Ectodermal cell (in vitro differentiated cells): ENCODE measurements at regions not wholly inside any gene's neighbourhood (a gene's known extent, or its start where the extent isn't known, plus 50 kb on each side); places are given as distances from the start of the nearest gene placed in this dataset.

Source experiments
- H3K27ac ChIP-seq: 2 replicates; pipeline ENCODE4 v1.7.0; 2013; ENCODE audit warnings: mild to moderate bottlenecking, low read depth, low read length; ENCODE audit not compliant: insufficient read depth, poor library complexity, severe bottlenecking
- H3K27me3 ChIP-seq: 2 replicates; pipeline ENCODE4 v1.7.0; 2013; ENCODE audit warnings: mild to moderate bottlenecking, low read length; ENCODE audit not compliant: insufficient read depth, control insufficient read depth, poor library complexity, severe bottlenecking
- H3K36me3 ChIP-seq: one replicate; pipeline ENCODE4 v1.7.0; 2013; ENCODE audit warnings: low read length; ENCODE audit not compliant: control insufficient read depth, insufficient read depth
- H3K4me1 ChIP-seq: one replicate; pipeline ENCODE4 v1.7.0; 2013; ENCODE audit warnings: low read length; ENCODE audit not compliant: control insufficient read depth, insufficient read depth
- H3K4me3 ChIP-seq: 2 replicates; pipeline ENCODE4 v1.7.0; 2013; ENCODE audit warnings: low read depth, low read length, control low read depth; ENCODE audit not compliant: insufficient read depth
- H3K9me3 ChIP-seq: 2 replicates; pipeline ENCODE4 v1.7.0; 2013; ENCODE audit warnings: mild to moderate bottlenecking, low read length, moderate library complexity; ENCODE audit not compliant: control insufficient read depth
- WGBS, 2 experiments: methylation state at CpG; one replicate each; pipeline ENCODE4 v1.1.7; 2013; ENCODE audit warnings: missing lambda C conversion rate in 2 of 2; 5-methylcytosine and 5-hydroxymethylcytosine counted together

- H3K27me3 ChIP-seq: no peaks in the 10 kb centered on the region
- no peak overlapping the region for H3K27ac ChIP-seq
- H3K4me1 ChIP-seq: no peaks in the 10 kb centered on the region
- no peak overlapping the region for H3K4me3 ChIP-seq
- 91 to 96% methylated on average over 2 of the region's 2 CpGs for WGBS, 2 experiments
- no peaks in the 10 kb centered on the region for H3K9me3 ChIP-seq
- no peaks in the 10 kb centered on the region for H3K36me3 ChIP-seq
Observed at GRCh38 chr5:72628771-72629371, 121.7 kb upstream of the ZNF366 start.

DNA sequence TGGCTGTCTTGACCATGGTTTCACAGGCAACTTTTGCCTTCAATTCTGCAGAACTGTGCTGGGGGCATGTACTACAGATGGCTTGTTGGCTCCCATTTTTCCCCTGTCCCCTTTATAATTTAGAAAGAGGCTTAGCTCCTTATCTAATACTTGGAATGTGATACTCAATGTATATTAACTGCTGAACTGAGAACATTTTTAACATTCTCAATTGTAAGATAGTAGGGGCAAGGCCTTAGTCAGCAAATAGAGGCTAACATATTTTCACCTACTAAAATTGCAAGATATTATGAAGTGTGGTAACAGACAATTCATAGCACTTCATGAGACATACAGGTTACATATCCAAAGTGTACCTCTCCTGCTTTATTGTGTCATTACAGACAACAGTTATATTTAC, 118.1 kb upstream of the ZNF366 start:
- Histone ChIP-seq H3K27ac (no peak overlapping the region), H3K4me3 (no peak overlapping the region), H3K4me1 (no peaks in the 10 kb centered on the region)

DNA sequence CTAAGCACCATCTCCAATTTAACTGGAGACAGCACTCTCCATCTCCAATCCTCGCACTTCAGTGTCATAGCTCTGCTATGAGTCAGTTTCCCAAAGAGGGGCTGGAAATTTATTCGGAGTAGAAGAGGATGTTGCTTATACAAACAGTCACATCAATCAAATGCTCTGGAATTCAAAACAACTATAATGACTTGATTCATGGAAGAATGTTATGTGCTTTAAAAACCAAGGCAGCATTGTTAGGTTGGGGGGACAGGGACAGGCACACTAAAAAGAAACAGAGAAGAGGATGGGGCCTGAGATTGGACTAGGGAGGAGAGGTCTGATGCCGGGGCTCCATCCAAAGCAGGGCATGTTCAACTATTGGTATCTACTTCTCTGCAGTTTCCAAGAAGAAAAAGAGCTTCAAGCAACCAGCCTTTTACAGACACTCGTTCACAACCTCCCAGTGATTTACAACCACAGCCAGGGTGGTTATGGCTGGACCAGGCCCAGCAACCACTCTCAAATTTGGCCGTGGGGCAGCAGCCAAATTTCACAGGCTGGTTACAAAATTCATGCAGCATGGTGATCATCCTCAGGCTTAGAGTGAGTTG, 117.5 kb upstream of the ZNF366 start:
- H3K36me3 ChIP-seq: no peaks in the 10 kb centered on the region
- WGBS, 2 experiments: 82 to 91% methylated on average over 3 to 5 of the region's 5 CpGs
- no peak overlapping the region for H3K4me3 ChIP-seq
- no peak overlapping the region for H3K27ac ChIP-seq
- H3K9me3 ChIP-seq: no peaks in the 10 kb centered on the region
- H3K4me1 ChIP-seq: no peaks in the 10 kb centered on the region
- no peaks in the 10 kb centered on the region for H3K27me3 ChIP-seq

More for the DNA sequence above, 118.1 kb upstream of the ZNF366 start:
- H3K36me3 ChIP-seq: no peaks in the 10 kb centered on the region
- H3K27me3 ChIP-seq: no peaks in the 10 kb centered on the region
- H3K9me3 ChIP-seq: no peaks in the 10 kb centered on the region

DNA sequence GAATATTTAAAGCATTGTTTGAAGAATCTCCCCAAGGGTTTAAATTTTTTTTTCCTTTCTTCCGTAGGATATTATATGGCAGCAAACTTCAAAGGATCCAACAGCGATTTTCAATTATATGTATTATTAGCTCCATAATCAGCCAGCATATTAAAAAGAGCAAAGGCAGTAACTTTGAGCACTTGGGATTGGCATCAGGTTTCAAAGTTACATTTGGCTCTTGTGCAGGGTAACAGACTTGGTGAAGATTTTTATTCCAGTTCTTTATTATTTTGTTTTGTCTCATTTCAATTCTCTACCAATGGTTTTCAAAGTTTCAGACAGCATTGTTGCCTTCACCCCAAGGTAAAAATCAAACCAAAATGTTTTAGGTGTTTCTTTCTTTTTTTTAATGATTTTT, 116.7 kb upstream of the ZNF366 start:
- H3K27ac ChIP-seq: no peak overlapping the region
- WGBS, 2 experiments: 81% methylated on average over 2 of the region's 2 CpGs; no CpG with 5 or more reads in 1 of the 2 experiments
- H3K4me1 ChIP-seq: no peaks in the 10 kb centered on the region
- H3K36me3 ChIP-seq: no peaks in the 10 kb centered on the region
- no peaks in the 10 kb centered on the region for H3K27me3 ChIP-seq
- no peaks in the 10 kb centered on the region for H3K9me3 ChIP-seq
- no peak overlapping the region for H3K4me3 ChIP-seq

DNA sequence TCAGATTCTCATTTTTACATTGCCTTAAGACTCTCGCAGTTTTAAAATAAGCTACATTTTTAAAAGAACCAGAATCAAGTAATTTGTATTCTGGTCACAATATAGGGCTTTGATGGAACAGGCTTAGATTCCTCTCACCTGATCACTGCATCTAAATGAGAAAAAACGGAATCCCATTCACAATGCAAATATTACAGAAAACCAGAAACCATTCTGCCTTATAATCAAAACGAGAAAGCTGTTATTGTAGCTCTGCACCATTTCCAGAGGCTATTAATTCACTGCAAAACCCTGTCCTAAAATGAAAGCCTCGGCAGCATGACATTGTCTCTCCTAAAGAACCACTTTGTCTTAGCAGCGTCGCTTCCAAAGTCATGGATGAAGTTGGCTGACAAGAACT, 116.1 kb upstream of the ZNF366 start:
- no peaks in the 10 kb centered on the region for H3K4me1 ChIP-seq
- no peaks in the 10 kb centered on the region for H3K9me3 ChIP-seq
- H3K36me3 ChIP-seq: no peaks in the 10 kb centered on the region
- no peak overlapping the region for H3K4me3 ChIP-seq
- no peaks in the 10 kb centered on the region for H3K27me3 ChIP-seq
- WGBS, 2 experiments: 93 to 94% methylated on average over 6 of the region's 6 CpGs
- H3K27ac ChIP-seq: no peak overlapping the region

DNA sequence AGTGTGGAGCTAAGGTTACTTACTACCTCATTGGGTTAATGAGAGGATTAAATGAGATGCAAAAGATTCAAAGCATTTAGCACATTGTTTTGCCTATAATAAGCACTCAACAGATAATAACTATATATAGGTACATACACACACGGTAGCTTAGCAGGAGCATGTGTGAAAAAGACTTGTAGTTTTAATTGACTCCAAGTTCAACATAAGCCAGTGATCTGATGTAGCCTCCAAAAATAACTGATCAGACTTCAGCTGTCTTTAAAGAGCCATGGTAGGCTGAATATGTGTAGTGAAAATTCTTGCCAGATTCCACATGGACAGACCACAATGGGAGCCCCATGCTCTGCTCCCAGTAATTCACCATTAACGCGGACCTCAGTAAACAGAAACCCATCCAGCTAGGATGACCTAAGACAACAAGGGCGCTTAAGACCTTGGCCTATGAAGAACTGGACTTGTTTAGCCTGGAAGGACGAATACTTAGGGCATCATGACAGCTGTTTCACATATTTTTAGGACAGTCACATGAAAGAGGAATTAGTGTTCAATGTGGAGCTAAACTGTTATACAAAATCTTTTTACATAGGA, 115.1 kb upstream of the ZNF366 start:
- Histone ChIP-seq H3K27ac (no peak overlapping the region), H3K4me3 (no peak overlapping the region), H3K4me1 (no peaks in the 10 kb centered on the region), H3K27me3 (no peaks in the 10 kb centered on the region), H3K9me3 (no peaks in the 10 kb centered on the region), H3K36me3 (no peaks in the 10 kb centered on the region)
- 75 to 85% methylated on average over 5 of the region's 5 CpGs for whole genome bisulfite sequencing, 2 experiments

DNA sequence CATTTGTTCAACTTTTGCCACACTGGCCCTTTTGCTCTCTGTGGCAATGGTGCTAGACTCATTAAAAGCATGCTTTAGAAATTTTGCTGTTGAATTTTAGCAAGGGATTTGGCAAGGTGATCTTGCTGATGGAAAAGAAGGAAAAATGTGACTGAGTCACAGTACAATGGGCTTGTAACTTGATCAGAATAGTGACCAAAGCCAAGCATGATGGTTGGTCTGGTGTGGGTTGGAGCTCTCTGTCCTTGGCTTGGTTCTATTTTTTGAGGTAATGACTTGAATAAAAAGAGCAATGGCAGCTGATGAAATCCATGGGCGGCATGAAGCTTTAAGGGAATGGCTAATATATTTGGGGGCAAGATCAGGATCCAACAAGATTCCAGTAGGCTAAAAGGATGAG, 114.4 kb upstream of the ZNF366 start:
- H3K4me3 ChIP-seq: no peak overlapping the region
- H3K4me1 ChIP-seq: no peaks in the 10 kb centered on the region
- WGBS, 2 experiments: 88 to 97% methylated on average over 1 of the region's 1 CpG
- H3K27ac ChIP-seq: no peak overlapping the region
- H3K27me3 ChIP-seq: no peaks in the 10 kb centered on the region
- no peaks in the 10 kb centered on the region for H3K9me3 ChIP-seq
- H3K36me3 ChIP-seq: no peaks in the 10 kb centered on the region

GRCh38 chr5:72619677-72620076, 112.5 kb upstream of the ZNF366 start:
- 60 to 69% methylated on average over 1 of the region's 1 CpG for WGBS, 2 experiments
- no peaks in the 10 kb centered on the region for H3K27me3 ChIP-seq
- no peaks in the 10 kb centered on the region for H3K9me3 ChIP-seq
- H3K4me1 ChIP-seq: no peaks in the 10 kb centered on the region
- no peak overlapping the region for H3K4me3 ChIP-seq
- no peaks in the 10 kb centered on the region for H3K36me3 ChIP-seq
- H3K27ac ChIP-seq: no peak overlapping the region

GRCh38 chr5:72619251-72619650, 112.0 kb upstream of the ZNF366 start:
- 51 to 70% methylated on average over 2 of the region's 2 CpGs for WGBS, 2 experiments
- Histone ChIP-seq H3K36me3 (no peaks in the 10 kb centered on the region), H3K9me3 (no peaks in the 10 kb centered on the region), H3K27me3 (no peaks in the 10 kb centered on the region), H3K27ac (no peak overlapping the region), H3K4me3 (no peak overlapping the region), H3K4me1 (no peaks in the 10 kb centered on the region)

- no peak overlapping the region for H3K4me3 ChIP-seq
- no peaks in the 10 kb centered on the region for H3K36me3 ChIP-seq
- 89% methylated on average over 4 of the region's 4 CpGs for WGBS, 2 experiments
- no peaks in the 10 kb centered on the region for H3K4me1 ChIP-seq
- no peak overlapping the region for H3K27ac ChIP-seq
- no peaks in the 10 kb centered on the region for H3K9me3 ChIP-seq
- H3K27me3 ChIP-seq: no peaks in the 10 kb centered on the region
Observed at GRCh38 chr5:72618708-72619107, 111.5 kb upstream of the ZNF366 start.
